T-helper 17 cell (primary cell): ENCODE measurements at regions not wholly inside any gene's neighbourhood (a gene's known extent, or its start where the extent isn't known, plus 50 kb on each side); places are given as distances from the start of the nearest gene placed in this dataset.
A peak's percentile ranks its signal among the peaks of the same experiment; 100 is the strongest.

Source experiments
- ATAC-seq: fragments of 150-1000 bp; cut with Tn5 transposase; 2 replicates; pipeline ENCODE4 v1.10.0; 2021; ENCODE audit warnings: mild to moderate bottlenecking, moderate library complexity
- DNase-seq, 3 donors: peaks; one replicate each; pipeline versions ENCODE4 v3.0.0 to v3.0.0-alpha.2; 2020 to 2021
- H3K9me3 ChIP-seq: one replicate; pipeline ENCODE4 v1.7.0; 2013; ENCODE audit warnings: low read length, mild to moderate bottlenecking; ENCODE audit not compliant: control insufficient read depth, poor library complexity, severe bottlenecking
- H3K27ac Mint-ChIP-seq: one replicate; pipeline ENCODE4 v1.8.0; 2022; ENCODE audit warnings: mild to moderate bottlenecking, moderate library complexity, mixed read lengths
- H3K27me3 Mint-ChIP-seq: one replicate; pipeline ENCODE4 v1.8.0; 2022; ENCODE audit warnings: mixed read lengths
- H3K36me3 Mint-ChIP-seq: one replicate; pipeline ENCODE4 v1.8.0; 2022; ENCODE audit warnings: low read depth, mixed read lengths
- H3K4me1 Mint-ChIP-seq: one replicate; pipeline ENCODE4 v1.8.0; 2022; ENCODE audit warnings: mild to moderate bottlenecking, mixed read lengths
- H3K4me3 Mint-ChIP-seq: one replicate; pipeline ENCODE4 v1.8.0; 2022; ENCODE audit warnings: mild to moderate bottlenecking, moderate library complexity, mixed read lengths

- H3K9me3 ChIP-seq = no peaks in the 10 kb centered on the region
- Mint-ChIP-seq H3K4me3 (peak overlapping the region; percentile 97), H3K36me3 (no peaks in the 10 kb centered on the region), H3K27ac (peak overlapping the region; percentile 87), H3K4me1 (peaks cover 19% of the 10 kb centered on the region), H3K27me3 (no peaks in the 10 kb centered on the region)
- ATAC-seq = no peak
- DNase-seq = no peak
Measured at GRCh38 chr2:64749446-64749845, 95.7 kb upstream of the SERTAD2 start.

- peak in 2 of 3 donors; percentile 13 to 17 for DNase-seq
- Mint-ChIP-seq H3K27ac (peak overlapping the region; percentile 87), H3K4me1 (peaks cover 19% of the 10 kb centered on the region), H3K27me3 (no peaks in the 10 kb centered on the region), H3K36me3 (no peaks in the 10 kb centered on the region), H3K4me3 (peak overlapping the region; percentile 97)
- H3K9me3 ChIP-seq = no peaks in the 10 kb centered on the region
- no peak for ATAC-seq
Measured at GRCh38 chr2:64750001-64750816, 96.5 kb upstream of the SERTAD2 start.

- Mint-ChIP-seq H3K4me1 (peaks cover 19% of the 10 kb centered on the region), H3K4me3 (peak overlapping the region; percentile 97), H3K36me3 (no peaks in the 10 kb centered on the region), H3K27ac (peak overlapping the region; percentile 87), H3K27me3 (no peaks in the 10 kb centered on the region)
- peak; percentile 87 for ATAC-seq
- no peaks in the 10 kb centered on the region for H3K9me3 ChIP-seq
- peak in 1 of 3 donors; percentile 91 for DNase-seq
Measured at GRCh38 chr2:64750817-64751285, 97.1 kb upstream of the SERTAD2 start.

GRCh38 chr2:64751286-64752260 lies 97.9 kb upstream of the SERTAD2 start:
- Mint-ChIP-seq H3K27ac (peak overlapping the region; percentile 87), H3K4me1 (peaks cover 19% of the 10 kb centered on the region), H3K4me3 (peak overlapping the region; percentile 97), H3K27me3 (no peaks in the 10 kb centered on the region), H3K36me3 (no peaks in the 10 kb centered on the region)
- no peaks in the 10 kb centered on the region for H3K9me3 ChIP-seq
- ATAC-seq (peak; percentile 49), DNase-seq (peak in 2 of 3 donors; percentile 95 to 97)

- Mint-ChIP-seq H3K4me1 (peaks cover 19% of the 10 kb centered on the region), H3K4me3 (no peak overlapping the region), H3K36me3 (no peaks in the 10 kb centered on the region), H3K27me3 (no peaks in the 10 kb centered on the region), H3K27ac (no peak overlapping the region)
- no peak for DNase-seq
- ATAC-seq = no peak
- no peaks in the 10 kb centered on the region for H3K9me3 ChIP-seq
Measured at GRCh38 chr2:64753399-64753798, 99.7 kb upstream of the SERTAD2 start.

- Mint-ChIP-seq H3K4me3 (no peak overlapping the region), H3K27ac (no peak overlapping the region), H3K4me1 (peaks cover 10% of the 10 kb centered on the region), H3K36me3 (no peaks in the 10 kb centered on the region), H3K27me3 (no peaks in the 10 kb centered on the region)
- ATAC-seq (no peak), DNase-seq (no peak)
- H3K9me3 ChIP-seq = no peaks in the 10 kb centered on the region
Measured at GRCh38 chr2:64754570-64754969, 100.9 kb upstream of the SERTAD2 start.

GRCh38 chr2:64757126-64757525 lies 103.4 kb upstream of the SERTAD2 start:
- Mint-ChIP-seq H3K4me1 (peaks cover 4% of the 10 kb centered on the region), H3K27ac (no peak overlapping the region), H3K4me3 (no peak overlapping the region), H3K27me3 (no peaks in the 10 kb centered on the region), H3K36me3 (no peaks in the 10 kb centered on the region)
- no peak for ATAC-seq
- H3K9me3 ChIP-seq = no peaks in the 10 kb centered on the region
- no peak for DNase-seq

- no peak for ATAC-seq
- Mint-ChIP-seq H3K27me3 (no peaks in the 10 kb centered on the region), H3K4me1 (no peaks in the 10 kb centered on the region), H3K36me3 (no peaks in the 10 kb centered on the region), H3K27ac (no peak overlapping the region), H3K4me3 (no peak overlapping the region)
- no peaks in the 10 kb centered on the region for H3K9me3 ChIP-seq
- DNase-seq = no peak
Measured at GRCh38 chr2:64760128-64760527, 106.4 kb upstream of the SERTAD2 start.

- H3K27me3 Mint-ChIP-seq = no peaks in the 10 kb centered on the region
- no peak overlapping the region for H3K27ac Mint-ChIP-seq
- peaks cover under 1% of the 10 kb centered on the region for H3K36me3 Mint-ChIP-seq
- ATAC-seq = no peak
- peaks cover 5% of the 10 kb centered on the region for H3K4me1 Mint-ChIP-seq
- DNase-seq = no peak
- no peak overlapping the region for H3K4me3 Mint-ChIP-seq
- H3K9me3 ChIP-seq = no peaks in the 10 kb centered on the region
Measured at GRCh38 chr2:64762301-64762997, 108.7 kb upstream of the SERTAD2 start.

- Mint-ChIP-seq H3K27me3 (no peaks in the 10 kb centered on the region), H3K36me3 (peaks cover 3% of the 10 kb centered on the region), H3K4me3 (no peak overlapping the region), H3K4me1 (peaks cover 8% of the 10 kb centered on the region), H3K27ac (no peak overlapping the region)
- DNase-seq = no peak
- ATAC-seq = no peak
- no peaks in the 10 kb centered on the region for H3K9me3 ChIP-seq
Measured at GRCh38 chr2:64763126-64763525, 109.4 kb upstream of the SERTAD2 start.

- peaks cover 18% of the 10 kb centered on the region for H3K4me1 Mint-ChIP-seq
Measured at GRCh38 chr2:64765160-64765805, 111.6 kb upstream of the SERTAD2 start.

GRCh38 chr2:64766841-64767669 lies 113.3 kb upstream of the SERTAD2 start:
- Mint-ChIP-seq H3K27me3 (no peaks in the 10 kb centered on the region), H3K27ac (peak overlapping the region; percentile 94), H3K4me3 (peak overlapping the region; percentile 99), H3K4me1 (peaks cover 18% of the 10 kb centered on the region), H3K36me3 (peaks cover 3% of the 10 kb centered on the region)
- ATAC-seq (peak; percentile 74), DNase-seq (no peak)
- H3K9me3 ChIP-seq = no peaks in the 10 kb centered on the region

More at GRCh38 chr2:64765160-64765805, 111.6 kb upstream of the SERTAD2 start:
- no peak for ATAC-seq
- H3K27ac Mint-ChIP-seq = peak overlapping the region; percentile 94
- no peaks in the 10 kb centered on the region for H3K9me3 ChIP-seq
- no peak overlapping the region for H3K4me3 Mint-ChIP-seq
- no peak for DNase-seq
- peaks cover 3% of the 10 kb centered on the region for H3K36me3 Mint-ChIP-seq
- H3K27me3 Mint-ChIP-seq = no peaks in the 10 kb centered on the region
